ENCODE measurements at regions not wholly inside any gene's neighbourhood (a gene's known extent, or its start where the extent isn't known, plus 50 kb on each side); places are given as distances from the start of the nearest gene placed in this dataset.

- Histone ChIP-seq H3K4me2 (no peak overlapping the region), H3F3A (ENCODE audit: low read depth) (no peaks in the 10 kb centered on the region), H3K27me3 (peaks cover 35% of the 10 kb centered on the region), H2AFZ (replicated peaks) (no peak overlapping the region), H3K27ac (no peak overlapping the region), H3K4me3 (no peak overlapping the region), H3K9ac (no peak overlapping the region), H3K79me2 (ENCODE audit: low read depth) (no peaks in the 10 kb centered on the region), H3K36me3 (no peaks in the 10 kb centered on the region), H3K9me3 (ENCODE audit: low read depth) (no peaks in the 10 kb centered on the region), H3K4me1 (no peaks in the 10 kb centered on the region), H4K20me1 (ENCODE audit: low read depth) (no peaks in the 10 kb centered on the region)
- Mint-ChIP-seq H3K9me3 (no peaks in the 10 kb centered on the region), H3K4me1 (peaks cover 22% of the 10 kb centered on the region), H3K4me3 (no peak overlapping the region), H3K27me3 (ENCODE audit: insufficient read depth, low read depth) (peaks cover 19% of the 10 kb centered on the region), H3K36me3 (no peaks in the 10 kb centered on the region), H3K27ac (no peak overlapping the region)
- no peak for TF ChIP-seq EZH2 (IDR thresholded peaks at IDR 0.05)
- TF ChIP-seq, protein P1, sequence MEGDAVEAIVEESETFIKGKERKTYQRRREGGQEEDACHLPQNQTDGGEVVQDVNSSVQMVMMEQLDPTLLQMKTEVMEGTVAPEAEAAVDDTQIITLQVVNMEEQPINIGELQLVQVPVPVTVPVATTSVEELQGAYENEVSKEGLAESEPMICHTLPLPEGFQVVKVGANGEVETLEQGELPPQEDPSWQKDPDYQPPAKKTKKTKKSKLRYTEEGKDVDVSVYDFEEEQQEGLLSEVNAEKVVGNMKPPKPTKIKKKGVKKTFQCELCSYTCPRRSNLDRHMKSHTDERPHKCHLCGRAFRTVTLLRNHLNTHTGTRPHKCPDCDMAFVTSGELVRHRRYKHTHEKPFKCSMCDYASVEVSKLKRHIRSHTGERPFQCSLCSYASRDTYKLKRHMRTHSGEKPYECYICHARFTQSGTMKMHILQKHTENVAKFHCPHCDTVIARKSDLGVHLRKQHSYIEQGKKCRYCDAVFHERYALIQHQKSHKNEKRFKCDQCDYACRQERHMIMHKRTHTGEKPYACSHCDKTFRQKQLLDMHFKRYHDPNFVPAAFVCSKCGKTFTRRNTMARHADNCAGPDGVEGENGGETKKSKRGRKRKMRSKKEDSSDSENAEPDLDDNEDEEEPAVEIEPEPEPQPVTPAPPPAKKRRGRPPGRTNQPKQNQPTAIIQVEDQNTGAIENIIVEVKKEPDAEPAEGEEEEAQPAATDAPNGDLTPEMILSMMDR (IDR thresholded peaks at IDR 0.05): no peak
- no peak for DNase-seq (ENCODE audit: low spot score)
These were observed 125.7 kb upstream of the NKX1-1 start for GRCh38 chr4:1531683-1532548.

- Mint-ChIP-seq H3K27me3 (ENCODE audit: insufficient read depth, low read depth) (peaks cover 20% of the 10 kb centered on the region), H3K36me3 (no peaks in the 10 kb centered on the region), H3K4me3 (no peak overlapping the region), H3K9me3 (peaks cover 3% of the 10 kb centered on the region), H3K4me1 (peaks cover 18% of the 10 kb centered on the region), H3K27ac (no peak overlapping the region)
- no peak overlapping the region for H3K27ac ChIP-seq
- TF ChIP-seq EZH2phosphoT487 (IDR thresholded peaks at IDR 0.05) (no peak), EZH2 (IDR thresholded peaks at IDR 0.05) (no peak)
- TF ChIP-seq, protein P1 (IDR thresholded peaks at IDR 0.05): no peak
- H3K79me2 ChIP-seq (ENCODE audit: low read depth): no peaks in the 10 kb centered on the region
- no peak for DNase-seq (ENCODE audit: low spot score)
- no peak overlapping the region for H3K9ac ChIP-seq
- no peaks in the 10 kb centered on the region for H3K4me1 ChIP-seq
- H3K36me3 ChIP-seq: no peaks in the 10 kb centered on the region
- no peaks in the 10 kb centered on the region for H3F3A ChIP-seq (ENCODE audit: low read depth)
- H3K9me3 ChIP-seq (ENCODE audit: low read depth): no peaks in the 10 kb centered on the region
- peaks cover 49% of the 10 kb centered on the region for H3K27me3 ChIP-seq
- no peak overlapping the region for H2AFZ ChIP-seq (replicated peaks)
- H4K20me1 ChIP-seq (ENCODE audit: low read depth): no peaks in the 10 kb centered on the region
- no peak overlapping the region for H3K4me3 ChIP-seq
- no peak overlapping the region for H3K4me2 ChIP-seq
These were observed 124.1 kb upstream of the NKX1-1 start for GRCh38 chr4:1530356-1530755.

- Mint-ChIP-seq H3K4me1 (peaks cover 15% of the 10 kb centered on the region), H3K36me3 (no peaks in the 10 kb centered on the region), H3K9me3 (peaks cover 9% of the 10 kb centered on the region), H3K27ac (no peak overlapping the region), H3K4me3 (peak overlapping the region; percentile 49), H3K27me3 (ENCODE audit: insufficient read depth, low read depth) (peaks cover 25% of the 10 kb centered on the region)
- Histone ChIP-seq H3K9me3 (ENCODE audit: low read depth) (no peaks in the 10 kb centered on the region), H3K4me3 (no peak overlapping the region), H3K4me2 (no peak overlapping the region), H3K9ac (no peak overlapping the region), H3K79me2 (ENCODE audit: low read depth) (no peaks in the 10 kb centered on the region), H4K20me1 (ENCODE audit: low read depth) (no peaks in the 10 kb centered on the region), H3K36me3 (no peaks in the 10 kb centered on the region), H3F3A (ENCODE audit: low read depth) (peaks cover 9% of the 10 kb centered on the region), H3K4me1 (no peaks in the 10 kb centered on the region), H3K27ac (no peak overlapping the region), H3K27me3 (peaks cover 93% of the 10 kb centered on the region), H2AFZ (replicated peaks) (no peak overlapping the region)
- TF ChIP-seq EZH2phosphoT487 (IDR thresholded peaks at IDR 0.05) (no peak), EZH2 (IDR thresholded peaks at IDR 0.05) (no peak)
- TF ChIP-seq, protein P1 (IDR thresholded peaks at IDR 0.05): no peak
- no peak for DNase-seq (ENCODE audit: low spot score)
These were observed 118.5 kb upstream of the NKX1-1 start for GRCh38 chr4:1524761-1525160.

All from neural progenitor cell (in vitro differentiated cells).